HepG2 (cell line): ENCODE measurements at regions not wholly inside any gene's neighbourhood (a gene's known extent, or its start where the extent isn't known, plus 50 kb on each side); places are given as distances from the start of the nearest gene placed in this dataset.

Experiments used
- AGO2 ChIP-seq: fragments of 200-400 bp; formaldehyde crosslinking; optimal IDR thresholded peaks from 2 replicates; pipeline ENCODE3; 2017; ENCODE audit warnings: mild to moderate bottlenecking, low read depth, low read length, moderate library complexity
- FOSL2 ChIP-seq: sonication (generic); formaldehyde crosslinking; IDR thresholded peaks from 2 replicates; pipeline ENCODE4 v1.4.0; 2020; ENCODE audit warnings: missing genetic modification reagents
- FOXA1 ChIP-seq, 2 experiments: fragments of 450-650 bp in 1 of 2; sonication (generic) in 1 of 2; formaldehyde crosslinking in 1 of 2; IDR thresholded peaks; 2 replicates each; pipeline versions ENCODE4 v1.4.0 to v1.6.1; 2016 to 2020; ENCODE audit warnings: missing genetic modification reagents in 1 of 2
- FOXA3 ChIP-seq: IDR thresholded peaks from 2 replicates; pipeline ENCODE4 v1.6.1; 2016; ENCODE audit warnings: missing genetic modification reagents, missing compliant biosample characterization
- HOXA3 ChIP-seq: sonication (generic); formaldehyde crosslinking; IDR thresholded peaks from 2 replicates; pipeline ENCODE4 v1.5.0; 2020; ENCODE audit warnings: missing genetic modification reagents
- KMT2B ChIP-seq: IDR thresholded peaks from 2 replicates; pipeline ENCODE4 v1.6.1; 2016; ENCODE audit warnings: missing genetic modification reagents, missing compliant biosample characterization
- RARG ChIP-seq: sonication (generic); formaldehyde crosslinking; IDR thresholded peaks from 2 replicates; pipeline ENCODE4 v1.4.0; 2020; ENCODE audit warnings: low read depth, mild to moderate bottlenecking, missing genetic modification reagents
- SRY ChIP-seq: sonication (generic); formaldehyde crosslinking; IDR thresholded peaks from 2 replicates; pipeline ENCODE4 v1.8.0; 2022; ENCODE audit warnings: mild to moderate bottlenecking, missing genetic modification reagents
- TOE1 ChIP-seq: sonication (generic); formaldehyde crosslinking; IDR thresholded peaks from 2 replicates; pipeline ENCODE4 v1.4.0; 2020; ENCODE audit warnings: mild to moderate bottlenecking, missing genetic modification reagents
- ZNF607 ChIP-seq: sonication (generic); formaldehyde crosslinking; IDR thresholded peaks from 2 replicates; pipeline ENCODE4 v1.5.1; 2020; ENCODE audit warnings: missing genetic modification reagents, mild to moderate bottlenecking, borderline replicate concordance
- ZSCAN22 ChIP-seq: sonication (generic); formaldehyde crosslinking; IDR thresholded peaks from 2 replicates; pipeline ENCODE4 v1.4.0; 2020; ENCODE audit warnings: mild to moderate bottlenecking, missing genetic modification reagents
- TF ChIP-seq, protein P1 (sequence below): sonication (generic); formaldehyde crosslinking; IDR thresholded peaks from 2 replicates; pipeline ENCODE4 v1.4.0; 2020; ENCODE audit warnings: missing genetic modification reagents
- TF ChIP-seq, protein P2 (sequence below): sonication (generic); formaldehyde crosslinking; IDR thresholded peaks from 2 replicates; pipeline ENCODE4 v1.5.0; 2020; ENCODE audit warnings: missing genetic modification reagents
- TF ChIP-seq, protein P3 (sequence below): sonication (generic); formaldehyde crosslinking; conservative IDR thresholded peaks from 2 replicates; pipeline ENCODE4 v1.4.0; 2020; ENCODE audit warnings: missing genetic modification reagents
- TF ChIP-seq, protein P4 (sequence below): sonication (generic); formaldehyde crosslinking; IDR thresholded peaks from 2 replicates; pipeline ENCODE4 v1.4.0; 2020; ENCODE audit warnings: missing genetic modification reagents
- TF ChIP-seq, protein P5 (sequence below): sonication (generic); IDR thresholded peaks from 2 replicates; pipeline ENCODE4 v1.6.1; 2016; ENCODE audit warnings: low read depth, borderline replicate concordance

DNA sequence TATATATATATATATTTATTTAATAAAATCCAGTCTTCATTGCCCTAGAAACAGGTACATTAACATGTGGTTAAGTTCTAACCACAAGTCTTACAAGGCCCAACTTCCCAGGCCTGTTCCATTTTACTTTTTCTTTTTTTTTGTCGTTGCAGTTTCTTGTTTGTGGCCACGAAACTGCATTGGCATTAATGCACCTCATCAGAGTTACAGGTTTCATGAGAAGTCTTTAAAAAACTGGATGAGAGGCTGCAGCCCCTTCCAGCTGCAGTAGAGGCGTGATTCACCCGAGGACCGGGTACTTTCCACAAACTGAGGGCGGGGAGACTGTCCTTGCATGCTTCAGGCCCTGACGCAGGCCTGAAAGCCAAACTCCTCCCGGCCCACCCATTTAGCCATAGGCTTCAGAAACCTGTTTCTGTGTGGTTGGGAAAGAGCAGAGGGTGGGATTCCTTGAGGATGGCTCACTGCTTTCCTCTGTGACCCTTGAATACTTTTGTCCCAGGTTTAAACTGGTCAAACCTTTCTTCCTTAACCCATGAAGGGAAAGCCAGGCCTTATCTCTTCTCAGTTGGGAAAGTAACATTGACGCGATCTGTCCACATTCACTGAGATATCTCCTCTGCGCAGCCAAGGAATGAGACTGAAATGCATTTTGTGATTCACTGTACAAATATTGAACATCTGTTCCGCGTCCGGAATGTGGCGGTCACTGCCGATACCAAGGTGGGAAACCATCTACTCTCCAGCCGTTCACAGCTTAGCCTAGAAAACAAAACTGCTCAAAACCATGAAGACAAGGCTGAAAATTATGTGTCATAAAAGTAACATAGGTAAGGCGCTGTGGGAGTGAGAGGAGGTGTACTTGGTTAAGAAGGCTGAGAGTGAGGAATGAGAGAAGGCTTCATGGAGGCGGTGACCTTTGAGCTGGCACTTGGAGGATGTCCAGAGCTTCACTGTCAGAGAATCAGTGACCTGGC, 311.7 kb downstream of the GATA3 start (continued):
- TF ChIP-seq, protein P1, sequence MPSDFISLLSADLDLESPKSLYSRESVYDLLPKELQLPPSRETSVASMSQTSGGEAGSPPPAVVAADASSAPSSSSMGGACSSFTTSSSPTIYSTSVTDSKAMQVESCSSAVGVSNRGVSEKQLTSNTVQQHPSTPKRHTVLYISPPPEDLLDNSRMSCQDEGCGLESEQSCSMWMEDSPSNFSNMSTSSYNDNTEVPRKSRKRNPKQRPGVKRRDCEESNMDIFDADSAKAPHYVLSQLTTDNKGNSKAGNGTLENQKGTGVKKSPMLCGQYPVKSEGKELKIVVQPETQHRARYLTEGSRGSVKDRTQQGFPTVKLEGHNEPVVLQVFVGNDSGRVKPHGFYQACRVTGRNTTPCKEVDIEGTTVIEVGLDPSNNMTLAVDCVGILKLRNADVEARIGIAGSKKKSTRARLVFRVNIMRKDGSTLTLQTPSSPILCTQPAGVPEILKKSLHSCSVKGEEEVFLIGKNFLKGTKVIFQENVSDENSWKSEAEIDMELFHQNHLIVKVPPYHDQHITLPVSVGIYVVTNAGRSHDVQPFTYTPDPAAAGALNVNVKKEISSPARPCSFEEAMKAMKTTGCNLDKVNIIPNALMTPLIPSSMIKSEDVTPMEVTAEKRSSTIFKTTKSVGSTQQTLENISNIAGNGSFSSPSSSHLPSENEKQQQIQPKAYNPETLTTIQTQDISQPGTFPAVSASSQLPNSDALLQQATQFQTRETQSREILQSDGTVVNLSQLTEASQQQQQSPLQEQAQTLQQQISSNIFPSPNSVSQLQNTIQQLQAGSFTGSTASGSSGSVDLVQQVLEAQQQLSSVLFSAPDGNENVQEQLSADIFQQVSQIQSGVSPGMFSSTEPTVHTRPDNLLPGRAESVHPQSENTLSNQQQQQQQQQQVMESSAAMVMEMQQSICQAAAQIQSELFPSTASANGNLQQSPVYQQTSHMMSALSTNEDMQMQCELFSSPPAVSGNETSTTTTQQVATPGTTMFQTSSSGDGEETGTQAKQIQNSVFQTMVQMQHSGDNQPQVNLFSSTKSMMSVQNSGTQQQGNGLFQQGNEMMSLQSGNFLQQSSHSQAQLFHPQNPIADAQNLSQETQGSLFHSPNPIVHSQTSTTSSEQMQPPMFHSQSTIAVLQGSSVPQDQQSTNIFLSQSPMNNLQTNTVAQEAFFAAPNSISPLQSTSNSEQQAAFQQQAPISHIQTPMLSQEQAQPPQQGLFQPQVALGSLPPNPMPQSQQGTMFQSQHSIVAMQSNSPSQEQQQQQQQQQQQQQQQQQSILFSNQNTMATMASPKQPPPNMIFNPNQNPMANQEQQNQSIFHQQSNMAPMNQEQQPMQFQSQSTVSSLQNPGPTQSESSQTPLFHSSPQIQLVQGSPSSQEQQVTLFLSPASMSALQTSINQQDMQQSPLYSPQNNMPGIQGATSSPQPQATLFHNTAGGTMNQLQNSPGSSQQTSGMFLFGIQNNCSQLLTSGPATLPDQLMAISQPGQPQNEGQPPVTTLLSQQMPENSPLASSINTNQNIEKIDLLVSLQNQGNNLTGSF (CRISPR knock-in tag): no peak
- TF ChIP-seq ZNF607 (CRISPR knock-in tag) (no peak), AGO2 (no peak), KMT2B (no peak), HOXA3 (CRISPR knock-in tag) (no peak), SRY (CRISPR knock-in tag) (no peak), TOE1 (no peak), ZSCAN22 (no peak), FOXA3 (CRISPR knock-in tag) (peak; percentile 18; the same call in 1 of the 2 replicates), FOXA1 (IDR thresholded peaks at IDR 0.05) (no peak), FOXA1 (CRISPR knock-in tag; IDR thresholded peaks at IDR 0.05) (peak; percentile 42; the same call in 1 of the 2 replicates), FOSL2 (peak; percentile 82), RARG (no peak)
- TF ChIP-seq, protein P2, sequence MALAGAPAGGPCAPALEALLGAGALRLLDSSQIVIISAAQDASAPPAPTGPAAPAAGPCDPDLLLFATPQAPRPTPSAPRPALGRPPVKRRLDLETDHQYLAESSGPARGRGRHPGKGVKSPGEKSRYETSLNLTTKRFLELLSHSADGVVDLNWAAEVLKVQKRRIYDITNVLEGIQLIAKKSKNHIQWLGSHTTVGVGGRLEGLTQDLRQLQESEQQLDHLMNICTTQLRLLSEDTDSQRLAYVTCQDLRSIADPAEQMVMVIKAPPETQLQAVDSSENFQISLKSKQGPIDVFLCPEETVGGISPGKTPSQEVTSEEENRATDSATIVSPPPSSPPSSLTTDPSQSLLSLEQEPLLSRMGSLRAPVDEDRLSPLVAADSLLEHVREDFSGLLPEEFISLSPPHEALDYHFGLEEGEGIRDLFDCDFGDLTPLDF (CRISPR knock-in tag): no peak
- TF ChIP-seq, protein P3, sequence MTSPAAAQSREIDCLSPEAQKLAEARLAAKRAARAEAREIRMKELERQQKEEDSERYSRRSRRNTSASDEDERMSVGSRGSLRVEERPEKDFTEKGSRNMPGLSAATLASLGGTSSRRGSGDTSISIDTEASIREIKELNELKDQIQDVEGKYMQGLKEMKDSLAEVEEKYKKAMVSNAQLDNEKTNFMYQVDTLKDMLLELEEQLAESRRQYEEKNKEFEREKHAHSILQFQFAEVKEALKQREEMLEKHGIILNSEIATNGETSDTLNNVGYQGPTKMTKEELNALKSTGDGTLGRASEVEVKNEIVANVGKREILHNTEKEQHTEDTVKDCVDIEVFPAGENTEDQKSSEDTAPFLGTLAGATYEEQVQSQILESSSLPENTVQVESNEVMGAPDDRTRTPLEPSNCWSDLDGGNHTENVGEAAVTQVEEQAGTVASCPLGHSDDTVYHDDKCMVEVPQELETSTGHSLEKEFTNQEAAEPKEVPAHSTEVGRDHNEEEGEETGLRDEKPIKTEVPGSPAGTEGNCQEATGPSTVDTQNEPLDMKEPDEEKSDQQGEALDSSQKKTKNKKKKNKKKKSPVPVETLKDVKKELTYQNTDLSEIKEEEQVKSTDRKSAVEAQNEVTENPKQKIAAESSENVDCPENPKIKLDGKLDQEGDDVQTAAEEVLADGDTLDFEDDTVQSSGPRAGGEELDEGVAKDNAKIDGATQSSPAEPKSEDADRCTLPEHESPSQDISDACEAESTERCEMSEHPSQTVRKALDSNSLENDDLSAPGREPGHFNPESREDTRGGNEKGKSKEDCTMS (CRISPR knock-in tag): no peak
- TF ChIP-seq, protein P4, sequence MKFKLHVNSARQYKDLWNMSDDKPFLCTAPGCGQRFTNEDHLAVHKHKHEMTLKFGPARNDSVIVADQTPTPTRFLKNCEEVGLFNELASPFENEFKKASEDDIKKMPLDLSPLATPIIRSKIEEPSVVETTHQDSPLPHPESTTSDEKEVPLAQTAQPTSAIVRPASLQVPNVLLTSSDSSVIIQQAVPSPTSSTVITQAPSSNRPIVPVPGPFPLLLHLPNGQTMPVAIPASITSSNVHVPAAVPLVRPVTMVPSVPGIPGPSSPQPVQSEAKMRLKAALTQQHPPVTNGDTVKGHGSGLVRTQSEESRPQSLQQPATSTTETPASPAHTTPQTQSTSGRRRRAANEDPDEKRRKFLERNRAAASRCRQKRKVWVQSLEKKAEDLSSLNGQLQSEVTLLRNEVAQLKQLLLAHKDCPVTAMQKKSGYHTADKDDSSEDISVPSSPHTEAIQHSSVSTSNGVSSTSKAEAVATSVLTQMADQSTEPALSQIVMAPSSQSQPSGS (CRISPR knock-in tag): no peak
- TF ChIP-seq, protein P5, sequence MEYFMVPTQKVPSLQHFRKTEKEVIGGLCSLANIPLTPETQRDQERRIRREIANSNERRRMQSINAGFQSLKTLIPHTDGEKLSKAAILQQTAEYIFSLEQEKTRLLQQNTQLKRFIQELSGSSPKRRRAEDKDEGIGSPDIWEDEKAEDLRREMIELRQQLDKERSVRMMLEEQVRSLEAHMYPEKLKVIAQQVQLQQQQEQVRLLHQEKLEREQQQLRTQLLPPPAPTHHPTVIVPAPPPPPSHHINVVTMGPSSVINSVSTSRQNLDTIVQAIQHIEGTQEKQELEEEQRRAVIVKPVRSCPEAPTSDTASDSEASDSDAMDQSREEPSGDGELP: 0 out of 2 replicates have a peak, but pooled peaks have one; percentile 25
